Stimulated activated CD8-positive, alpha-beta memory T cell treated with anti-CD3 and anti-CD28 coated beads, Interleukin-4, amount 100 ng/mL, for 4 hours (primary cell): ENCODE measurements at regions not wholly inside any gene's neighbourhood (a gene's known extent, or its start where the extent isn't known, plus 50 kb on each side); places are given as distances from the start of the nearest gene placed in this dataset.
A peak's percentile ranks its signal among the peaks of the same experiment; 100 is the strongest.
"Not testable (repeated sequence)": the region's sequence is repeated elsewhere in the genome, so short reads cannot be mapped to it uniquely, and the experiment has no call there.

Source experiments
- DNase-seq, 2 donors: peaks; one replicate each; pipeline ENCODE4 v3.0.0-alpha.2; 2020; ENCODE audit warnings: low read depth in 2 of 2, low spot score in 1 of 2

DNA sequence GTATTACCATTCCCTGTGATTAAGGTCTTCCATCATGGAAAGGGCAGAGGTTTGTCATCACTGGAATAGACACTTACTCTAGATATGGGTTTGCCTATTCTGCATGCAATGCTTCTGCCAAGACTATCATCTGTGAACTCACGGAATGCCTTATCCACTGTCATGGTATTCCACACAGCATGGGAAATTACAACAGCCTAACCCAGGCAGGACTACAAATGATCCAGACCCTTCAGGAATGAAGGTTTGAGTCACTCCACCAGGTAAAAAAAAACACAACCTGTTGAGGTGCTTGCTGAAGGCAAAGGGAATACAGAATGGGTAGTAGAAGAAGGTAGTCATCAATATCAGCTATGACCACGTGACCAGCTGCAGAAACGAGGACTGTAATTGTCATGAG, 89.0 kb upstream of the RANBP6 start:
- DNase-seq: not testable (repeated sequence)

DNA sequence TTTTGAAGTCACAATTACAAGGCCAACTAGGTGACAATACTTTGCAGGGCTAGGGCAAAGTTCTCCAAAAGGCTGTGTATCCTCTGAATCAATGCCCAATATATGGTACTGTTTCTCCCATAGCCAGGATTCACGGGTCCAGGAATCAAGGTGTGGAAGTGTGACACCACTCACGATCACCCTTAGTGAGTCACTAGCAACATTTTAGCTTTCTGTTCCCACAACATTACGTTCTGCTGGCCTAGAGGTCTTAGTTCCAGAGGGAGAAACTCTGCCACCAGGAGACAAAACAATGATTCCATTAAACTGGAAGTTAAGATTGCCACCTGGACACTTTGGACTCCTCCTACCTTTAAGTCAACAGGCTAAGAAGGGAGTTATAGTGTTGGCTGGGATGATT, 88.5 kb upstream of the RANBP6 start:
- not testable (repeated sequence) for DNase-seq

DNA sequence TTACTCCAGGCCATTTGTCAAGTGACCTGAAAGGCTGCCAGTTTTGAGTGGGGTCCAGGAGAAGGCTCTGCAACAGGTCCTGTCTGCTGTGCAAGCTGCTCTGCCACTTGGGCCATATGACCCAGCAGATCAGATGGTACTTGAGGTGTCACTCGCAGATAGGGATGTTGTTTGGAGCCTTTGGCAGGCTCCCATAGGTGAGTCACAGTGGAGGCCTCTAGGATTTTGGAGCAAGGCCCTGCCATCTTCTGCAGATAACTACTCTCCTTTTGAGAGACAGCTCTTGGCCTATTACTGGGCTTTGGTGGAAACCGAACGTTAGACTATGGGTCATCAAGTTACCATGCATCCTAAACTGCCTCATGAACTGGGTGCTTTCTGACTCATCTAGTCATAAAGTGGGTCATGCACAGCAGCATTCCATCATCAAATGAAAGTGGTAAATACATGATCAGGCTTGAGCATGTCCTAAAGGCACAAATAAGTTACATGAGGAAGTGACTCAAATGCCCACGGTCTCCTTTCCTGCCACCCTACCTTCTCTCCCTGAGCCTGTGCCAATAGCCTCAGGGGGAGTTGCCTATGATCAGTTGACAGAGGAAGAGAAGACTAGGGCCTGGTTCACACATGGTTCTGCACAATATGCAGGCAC, 87.0 kb upstream of the RANBP6 start:
- DNase-seq: not testable (repeated sequence)

GRCh38 chr9:6101725-6102124, 86.3 kb upstream of the RANBP6 start:
- not testable (repeated sequence) for DNase-seq

- not testable (repeated sequence) for DNase-seq
Observed at GRCh38 chr9:6099346-6099745, 83.9 kb upstream of the RANBP6 start.

DNA sequence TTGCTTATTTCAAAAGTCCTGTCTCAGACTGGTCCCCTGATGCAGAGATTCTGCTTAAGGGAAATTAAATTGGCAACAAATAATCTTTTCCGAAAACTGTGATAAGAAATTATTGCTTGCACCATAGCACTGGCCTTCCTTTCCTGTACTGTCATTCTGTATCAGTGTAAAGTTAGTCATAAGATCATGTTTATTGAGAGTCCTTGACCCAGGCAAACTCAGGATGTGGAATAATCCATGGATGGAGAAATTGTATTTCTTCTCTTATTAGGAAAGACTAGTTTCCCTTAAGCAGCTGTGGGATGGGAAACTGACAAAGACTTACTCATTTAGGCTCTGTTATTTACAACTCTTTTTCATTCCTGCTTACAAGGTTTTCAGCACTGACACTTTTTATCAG, 83.0 kb upstream of the RANBP6 start:
- no peak for DNase-seq

GRCh38 chr9:6096821-6097220, 81.4 kb upstream of the RANBP6 start:
- DNase-seq: no peak

GRCh38 chr9:6090277-6091210, 75.1 kb upstream of the RANBP6 start:
- DNase-seq: no peak

GRCh38 chr9:6089300-6089699, 73.9 kb upstream of the RANBP6 start:
- no peak for DNase-seq

GRCh38 chr9:6086006-6086655, 70.7 kb upstream of the RANBP6 start:
- DNase-seq: no peak

DNA sequence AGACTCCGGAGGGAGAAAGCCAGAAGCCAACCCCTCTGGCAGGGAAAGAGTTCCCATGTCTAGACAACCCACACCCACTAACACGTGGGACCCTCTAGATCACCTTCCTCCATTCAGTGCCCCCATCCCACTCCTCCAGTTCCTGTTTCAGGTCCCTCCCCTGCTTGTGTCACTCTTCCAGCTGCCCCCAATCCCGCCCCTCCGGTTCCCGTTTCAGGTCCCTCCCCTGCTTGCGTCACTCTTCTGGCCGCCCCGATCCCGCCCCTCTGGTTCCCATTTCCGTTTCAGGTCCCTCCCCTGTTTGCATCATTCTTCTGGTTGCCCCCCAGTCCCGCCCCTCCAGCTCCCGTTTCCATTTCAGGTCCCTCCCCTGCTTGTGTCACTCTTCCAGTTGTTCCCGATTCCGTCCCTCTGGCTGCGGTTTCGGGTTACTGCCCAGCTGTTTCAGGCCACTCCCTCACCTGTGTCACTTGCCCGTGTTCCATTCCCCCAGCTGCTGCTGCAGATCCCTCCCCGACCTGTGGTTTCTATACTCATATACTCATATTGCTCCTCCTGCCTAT, 64.8 kb upstream of the RANBP6 start:
- peak; percentile 31 to 61 for DNase-seq

GRCh38 chr9:6079386-6079785, 64.0 kb upstream of the RANBP6 start:
- DNase-seq: no peak

DNA sequence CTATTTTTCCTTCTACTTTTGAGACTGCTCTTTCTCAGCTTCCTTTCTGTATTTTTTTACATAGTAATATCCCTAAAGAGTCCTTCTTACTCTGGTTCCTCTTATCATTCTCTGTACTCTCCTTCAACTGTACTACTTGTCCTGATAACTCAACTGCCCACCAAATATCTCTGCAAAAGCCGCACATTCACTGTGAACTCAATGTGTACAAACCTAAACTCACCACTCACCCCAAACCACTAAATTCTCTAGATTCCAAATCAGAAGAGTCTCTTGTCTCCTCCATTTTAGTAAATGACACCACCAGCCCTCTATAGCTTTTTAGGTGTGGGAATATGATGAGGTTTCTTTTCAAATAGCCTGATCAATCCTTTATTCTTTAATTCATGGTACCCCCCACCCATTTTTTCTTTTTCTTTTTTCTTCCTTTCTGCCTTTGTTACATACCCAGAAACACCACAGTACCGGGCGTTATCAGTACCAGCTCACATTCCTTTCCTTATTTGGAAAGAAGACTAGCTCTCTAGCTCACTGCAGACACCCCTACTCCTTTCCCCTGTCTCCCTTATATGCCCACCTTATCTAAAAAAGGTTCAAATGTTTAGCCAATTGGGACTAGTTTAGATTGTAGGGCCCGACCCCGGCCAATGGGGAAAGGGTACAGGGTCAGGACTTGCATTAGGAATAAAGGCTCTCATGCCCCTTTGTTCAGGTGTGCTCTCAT, 63.1 kb upstream of the RANBP6 start:
- no peak for DNase-seq

DNA sequence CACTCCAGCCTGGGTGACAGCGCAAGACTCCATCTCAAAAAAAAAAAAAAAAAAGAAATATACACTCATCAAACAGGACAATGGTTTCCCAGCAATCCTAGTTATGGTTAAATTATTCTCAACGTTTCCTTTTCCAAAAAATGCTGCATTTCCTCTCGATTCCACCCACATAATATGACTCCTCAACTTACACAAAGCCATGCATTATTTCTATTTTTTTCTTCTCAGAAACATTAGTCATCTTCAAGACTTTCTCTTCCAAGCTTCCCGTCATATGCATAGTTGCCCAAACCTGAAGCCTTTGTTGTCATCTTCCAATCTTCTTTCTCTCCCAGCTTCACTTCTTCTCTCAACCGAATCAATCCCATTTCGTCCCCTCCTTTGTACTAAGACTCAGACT, 61.4 kb upstream of the RANBP6 start:
- no peak for DNase-seq

DNA sequence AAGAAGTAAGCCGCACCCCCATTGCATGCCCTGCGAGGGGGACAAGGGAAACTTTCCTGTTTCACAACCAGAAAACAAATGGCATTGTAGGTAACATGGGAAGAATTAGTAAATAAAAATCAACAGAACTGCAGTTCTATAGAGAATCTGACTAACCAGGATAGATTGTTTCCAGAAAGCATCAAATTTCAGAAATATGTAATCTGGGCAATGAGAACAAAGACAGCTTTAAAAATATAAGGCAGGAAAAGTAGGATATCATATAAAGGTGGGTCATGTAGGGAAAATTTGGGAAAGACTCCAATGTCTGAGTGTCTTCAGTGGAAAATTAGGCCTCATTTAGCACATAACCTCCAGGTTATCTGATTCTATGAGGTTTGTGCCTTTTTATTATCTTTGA, 58.3 kb upstream of the RANBP6 start:
- no peak for DNase-seq

DNA sequence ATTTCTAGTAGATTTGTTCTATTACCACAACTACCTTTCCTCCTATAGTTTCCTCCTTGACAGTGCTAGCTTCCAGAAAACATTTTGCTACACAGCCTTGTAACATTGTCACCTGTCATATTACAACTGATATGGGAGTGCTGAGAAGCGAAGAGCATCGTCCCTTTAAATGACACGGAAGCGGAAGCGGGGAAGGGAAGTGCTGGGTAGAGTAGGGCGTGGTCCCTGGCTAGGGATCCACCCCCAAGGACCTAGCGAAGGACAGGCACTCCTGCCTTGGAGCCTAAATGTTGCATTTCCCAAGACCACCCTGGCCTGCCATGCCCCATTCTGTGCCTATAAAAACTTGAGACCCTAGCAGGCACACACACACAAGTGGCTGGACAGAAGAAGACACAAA, 57.4 kb upstream of the RANBP6 start:
- no peak for DNase-seq

GRCh38 chr9:6072453-6072852, 57.0 kb upstream of the RANBP6 start:
- no peak for DNase-seq

DNA sequence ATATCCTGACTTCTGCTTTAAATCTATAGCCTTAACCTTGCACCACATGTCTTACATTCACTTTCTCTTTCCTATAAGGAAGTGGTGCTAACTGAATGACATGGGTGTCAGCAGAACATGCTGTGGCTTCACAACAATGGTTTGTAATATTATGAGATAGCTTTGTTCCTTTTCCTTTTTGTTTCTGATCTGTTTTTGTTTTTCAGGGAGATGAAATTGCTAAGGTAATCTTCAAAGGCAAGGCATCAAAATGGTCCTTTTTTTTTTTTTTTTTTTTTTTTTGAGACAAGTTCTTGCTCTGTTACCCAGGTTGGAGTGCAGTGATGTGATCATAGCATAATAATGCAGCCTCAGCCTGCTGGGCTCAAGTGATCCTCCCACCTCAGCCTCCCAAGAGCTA, 53.6 kb upstream of the RANBP6 start:
- DNase-seq: no peak

- DNase-seq: no peak
Observed at GRCh38 chr9:6067426-6067825, 52.0 kb upstream of the RANBP6 start.
